ENCODE measurements at regions not wholly inside any gene's neighbourhood (a gene's known extent, or its start where the extent isn't known, plus 50 kb on each side); places are given as distances from the start of the nearest gene placed in this dataset.

- DNase-seq = no peak
Observed at GRCh38 chr2:23244617-23245016, 140.4 kb upstream of the KLHL29 start.

GRCh38 chr2:23246992-23247683 lies 137.8 kb upstream of the KLHL29 start:
- no peak for DNase-seq

GRCh38 chr2:23248667-23249066 lies 136.3 kb upstream of the KLHL29 start:
- no peak for DNase-seq

GRCh38 chr2:23249348-23249747 lies 135.6 kb upstream of the KLHL29 start:
- DNase-seq = no peak

GRCh38 chr2:23250371-23250770 lies 134.6 kb upstream of the KLHL29 start:
- no peak for DNase-seq

GRCh38 chr2:23256643-23257042 lies 128.3 kb upstream of the KLHL29 start:
- DNase-seq = no peak

- DNase-seq = no peak
Observed at GRCh38 chr2:23260621-23261020, 124.4 kb upstream of the KLHL29 start.

GRCh38 chr2:23268467-23269263 lies 116.3 kb upstream of the KLHL29 start:
- DNase-seq = no peak

GRCh38 chr2:23269747-23270146 lies 115.2 kb upstream of the KLHL29 start:
- no peak for DNase-seq

- no peak for DNase-seq
Observed at GRCh38 chr2:23270810-23271209, 114.2 kb upstream of the KLHL29 start.

GRCh38 chr2:23271230-23271629 lies 113.7 kb upstream of the KLHL29 start:
- DNase-seq = no peak

- DNase-seq = no peak
Observed at GRCh38 chr2:23273786-23274185, 111.2 kb upstream of the KLHL29 start.

GRCh38 chr2:23280401-23280800 lies 104.6 kb upstream of the KLHL29 start:
- no peak for DNase-seq

- no peak for DNase-seq
Observed at GRCh38 chr2:23283653-23284052, 101.3 kb upstream of the KLHL29 start.

- no peak for DNase-seq
Observed at GRCh38 chr2:23285091-23285800, 99.7 kb upstream of the KLHL29 start.

GRCh38 chr2:23286031-23286757 lies 98.8 kb upstream of the KLHL29 start:
- DNase-seq = no peak

- no peak for DNase-seq
Observed at GRCh38 chr2:23286758-23287704, 97.9 kb upstream of the KLHL29 start.

GRCh38 chr2:23289671-23290070 lies 95.3 kb upstream of the KLHL29 start:
- no peak for DNase-seq

- DNase-seq = no peak
Observed at GRCh38 chr2:23291239-23291638, 93.7 kb upstream of the KLHL29 start.

- DNase-seq = no peak
Observed at GRCh38 chr2:23292024-23292423, 93.0 kb upstream of the KLHL29 start.

GRCh38 chr2:23293063-23293462 lies 91.9 kb upstream of the KLHL29 start:
- DNase-seq = no peak

GRCh38 chr2:23293731-23294130 lies 91.2 kb upstream of the KLHL29 start:
- no peak for DNase-seq

Data from activated CD4-positive, alpha-beta T cell treated with anti-CD3 and anti-CD28 coated beads, Interleukin-10, Interleukin-2, amounts not matched to agents 100 ng/mL and 50 ng/mL, durations not matched to agents 16 hours and 8 hours (primary cell).